LNCAP (cell line): ENCODE measurements at regions not wholly inside any gene's neighbourhood (a gene's known extent, or its start where the extent isn't known, plus 50 kb on each side); places are given as distances from the start of the nearest gene placed in this dataset.

ENCODE experiments used
- CTCF ChIP-seq: fragments of 450-650 bp; IDR thresholded peaks from 2 replicates; pipeline ENCODE4 v1.5.1; 2017; ENCODE audit warnings: mild to moderate bottlenecking

GRCh38 chr3:28081533-28081947 lies 159.9 kb upstream of the CMC1 start:
- TF ChIP-seq CTCF: no peak

- TF ChIP-seq CTCF: no peak
Measured at GRCh38 chr3:28087591-28087990, 153.8 kb upstream of the CMC1 start.

GRCh38 chr3:28088811-28089526 lies 152.4 kb upstream of the CMC1 start:
- TF ChIP-seq CTCF: no peak

GRCh38 chr3:28089527-28089897 lies 151.9 kb upstream of the CMC1 start:
- TF ChIP-seq CTCF: no peak

- no peak for TF ChIP-seq CTCF
Measured at GRCh38 chr3:28099296-28099695, 142.1 kb upstream of the CMC1 start.

GRCh38 chr3:28101705-28102104 lies 139.7 kb upstream of the CMC1 start:
- no peak for TF ChIP-seq CTCF

GRCh38 chr3:28103861-28104260 lies 137.6 kb upstream of the CMC1 start:
- TF ChIP-seq CTCF: no peak
